GM12865 (cell line): ENCODE measurements at regions not wholly inside any gene's neighbourhood (a gene's known extent, or its start where the extent isn't known, plus 50 kb on each side); places are given as distances from the start of the nearest gene placed in this dataset.

Experiments used
- DNase-seq: peaks from one replicate; pipeline ENCODE4 v3.0.0; 2010; ENCODE audit warnings: low read depth
- H3K4me3 ChIP-seq: 2 replicates; pipeline ENCODE4 v1.5.1; 2011; ENCODE audit warnings: mild to moderate bottlenecking, low read depth, low read length, control low read depth
- CTCF ChIP-seq: IDR thresholded peaks from 2 replicates; pipeline ENCODE4 v1.5.1; 2011; ENCODE audit warnings: low read length, control low read depth, low read depth, inconsistent platforms; ENCODE audit not compliant: insufficient read depth; ENCODE audit errors: missing control alignments

DNA sequence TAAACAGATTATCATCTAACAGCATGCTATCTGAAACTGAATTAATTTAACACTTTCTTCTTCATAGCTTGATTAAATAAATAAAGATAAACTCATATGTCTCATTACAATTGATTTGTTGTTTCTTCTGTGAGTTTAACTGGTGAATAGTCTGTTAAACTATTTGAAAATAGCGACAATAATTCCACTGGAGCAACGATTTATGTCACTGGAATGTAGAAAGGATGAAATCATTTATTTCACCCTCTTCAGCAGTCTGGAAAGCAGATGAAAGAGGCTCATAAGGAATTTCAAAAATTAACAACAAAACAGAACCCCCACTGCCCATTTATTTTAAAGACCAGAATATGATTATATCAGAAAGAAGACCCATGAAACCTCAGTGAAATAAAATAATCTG lies 1165.1 kb upstream of the USP15 start:
- H3K4me3 ChIP-seq = no peak overlapping the region
- no peak for DNase-seq
- TF ChIP-seq CTCF = no peak

- no peak for TF ChIP-seq CTCF
- no peak overlapping the region for H3K4me3 ChIP-seq
- DNase-seq = no peak
Observed at GRCh38 chr12:61098031-61098580, 1162.1 kb upstream of the USP15 start.

GRCh38 chr12:61107118-61107517 lies 1153.1 kb upstream of the USP15 start:
- DNase-seq = no peak
- H3K4me3 ChIP-seq = no peak overlapping the region
- TF ChIP-seq CTCF = no peak

GRCh38 chr12:61111218-61111617 lies 1149.0 kb upstream of the USP15 start:
- no peak for TF ChIP-seq CTCF
- DNase-seq = no peak
- H3K4me3 ChIP-seq = no peak overlapping the region

DNA sequence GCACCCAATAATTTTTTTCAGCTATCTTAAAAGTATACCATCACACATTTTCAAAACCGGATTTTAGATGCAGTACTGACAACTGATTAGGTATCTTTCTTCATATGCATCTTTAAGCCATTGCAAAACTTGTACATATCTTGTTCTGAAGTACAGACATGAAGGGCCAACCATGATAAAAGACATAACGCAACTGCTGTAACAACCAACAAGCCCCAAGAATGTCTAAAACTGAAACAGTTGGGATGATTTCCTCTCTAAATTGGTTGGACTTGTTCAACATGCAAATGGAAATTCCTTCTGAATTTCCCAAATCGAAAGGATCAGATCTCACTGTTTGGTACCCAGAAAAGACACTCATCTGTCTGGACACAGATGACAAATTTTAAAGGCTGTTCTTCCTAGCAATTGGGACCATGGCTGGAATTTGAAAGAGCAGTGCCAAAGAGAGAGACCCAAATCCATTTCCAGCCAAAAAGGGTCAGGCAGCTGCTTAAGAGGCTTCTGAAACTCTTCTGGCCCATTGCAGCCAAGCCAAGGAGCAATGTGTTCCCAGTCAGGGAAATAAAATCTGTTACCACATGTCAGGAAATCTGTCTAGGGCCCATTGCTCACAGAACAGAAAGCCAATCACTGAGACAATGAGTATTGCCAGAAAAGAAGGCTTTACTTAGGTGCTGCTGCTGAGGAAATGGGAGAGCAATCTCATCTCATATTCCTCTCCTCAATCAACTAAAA lies 1122.4 kb upstream of the USP15 start:
- no peak for DNase-seq
- no peak for TF ChIP-seq CTCF
- H3K4me3 ChIP-seq = no peak overlapping the region

DNA sequence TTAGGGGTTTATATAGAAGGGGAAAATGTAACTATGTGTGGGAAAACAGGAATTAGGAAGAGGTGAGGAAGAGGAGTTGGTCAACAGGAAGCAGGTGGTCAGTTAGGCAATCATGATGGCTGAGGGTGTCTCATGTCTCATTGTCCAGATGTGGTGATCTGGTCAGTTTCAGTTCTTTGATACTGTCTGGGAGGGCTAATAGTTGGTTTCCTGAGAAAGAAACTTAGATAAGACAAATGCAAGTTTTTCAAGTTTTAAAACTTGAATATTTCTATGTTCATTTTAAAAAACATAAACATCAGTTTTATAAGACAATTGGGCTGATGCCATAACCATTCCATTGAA lies 1121.8 kb upstream of the USP15 start:
- no peak for TF ChIP-seq CTCF
- DNase-seq = no peak
- H3K4me3 ChIP-seq = no peak overlapping the region

GRCh38 chr12:61161961-61162360 lies 1098.2 kb upstream of the USP15 start:
- no peak for DNase-seq
- no peak overlapping the region for H3K4me3 ChIP-seq
- TF ChIP-seq CTCF = no peak
